NB4 (cell line): ENCODE measurements at regions not wholly inside any gene's neighbourhood (a gene's known extent, or its start where the extent isn't known, plus 50 kb on each side); places are given as distances from the start of the nearest gene placed in this dataset.

ENCODE experiments used
- DNase-seq: peaks from one replicate; pipeline ENCODE4 v3.0.0; 2010; ENCODE audit warnings: low read depth
- H3K4me3 ChIP-seq: one replicate; pipeline ENCODE4 v1.5.1; 2011; ENCODE audit warnings: mild to moderate bottlenecking, low read depth, low read length, moderate library complexity
- CTCF ChIP-seq: IDR thresholded peaks from one replicate; pipeline ENCODE4 v1.5.1; 2012; ENCODE audit warnings: low read depth, low read length
- MAX ChIP-seq: IDR thresholded peaks from 2 replicates; pipeline ENCODE4 v1.6.1; 2011; ENCODE audit warnings: low read depth, low read length
- MYC ChIP-seq: IDR thresholded peaks from 2 replicates; pipeline ENCODE4 v1.6.1; 2011; ENCODE audit warnings: low read depth, low read length
- POLR2A ChIP-seq: IDR thresholded peaks from 2 replicates; pipeline ENCODE4 v1.6.1; 2011; ENCODE audit warnings: mild to moderate bottlenecking; ENCODE audit not compliant: insufficient read length; ENCODE audit errors: extremely low read depth

GRCh38 chr5:173667702-173668101 lies 51.3 kb upstream of the BOD1 start:
- no peak overlapping the region for H3K4me3 ChIP-seq
- no peak for DNase-seq
- TF ChIP-seq MYC (no peak), MAX (no peak), CTCF (no peak), POLR2A (no peak)

- no peak for TF ChIP-seq POLR2A
- TF ChIP-seq CTCF, result no peak
- TF ChIP-seq MAX, result no peak
- TF ChIP-seq MYC, result no peak
- DNase-seq, result no peak
- no peak overlapping the region for H3K4me3 ChIP-seq
Measured at GRCh38 chr5:173668245-173668800, 51.9 kb upstream of the BOD1 start.

- no peak for TF ChIP-seq MYC
- no peak for TF ChIP-seq MAX
- no peak for TF ChIP-seq CTCF
- H3K4me3 ChIP-seq, result no peak overlapping the region
- no peak for DNase-seq
Measured at GRCh38 chr5:173668910-173669309, 52.5 kb upstream of the BOD1 start.

- no peak overlapping the region for H3K4me3 ChIP-seq
- TF ChIP-seq CTCF (no peak), MYC (no peak), POLR2A (no peak), MAX (no peak)
- no peak for DNase-seq
Measured at GRCh38 chr5:173669483-173669882, 53.0 kb upstream of the BOD1 start.

- DNase-seq, result no peak
- TF ChIP-seq MYC, result no peak
- TF ChIP-seq POLR2A, result no peak
- no peak for TF ChIP-seq MAX
- no peak overlapping the region for H3K4me3 ChIP-seq
Measured at GRCh38 chr5:173670130-173670651, 53.7 kb upstream of the BOD1 start.

GRCh38 chr5:173670791-173671120 lies 54.3 kb upstream of the BOD1 start:
- H3K4me3 ChIP-seq, result no peak overlapping the region
- TF ChIP-seq CTCF (no peak), MYC (no peak), POLR2A (no peak), MAX (no peak)
- no peak for DNase-seq
